Keratinocyte (primary cell): ENCODE measurements at regions not wholly inside any gene's neighbourhood (a gene's known extent, or its start where the extent isn't known, plus 50 kb on each side); places are given as distances from the start of the nearest gene placed in this dataset.

Experiments used
- DNase-seq: peaks from one replicate; pipeline ENCODE4 v3.0.0-alpha.2; 2011; ENCODE audit warnings: low read depth, missing footprints, low spot score
- FAIRE-seq: peaks from 2 replicates; lab custom pipeline; 2011; peaks lifted over from hg19 to GRCh38; lab: Jason Lieb, UNC
- H2AFZ ChIP-seq: 2 replicates; pipeline ENCODE4 v1.6.0; 2012; ENCODE audit warnings: low read length, control low read depth, inconsistent platforms; ENCODE audit not compliant: control insufficient read depth
- H3K27ac ChIP-seq: 2 replicates; pipeline ENCODE4 v1.5.1; 2011; ENCODE audit warnings: low read length; ENCODE audit not compliant: control insufficient read depth, insufficient read depth
- H3K27me3 ChIP-seq: 3 replicates; pipeline ENCODE4 v1.6.0; 2011; ENCODE audit warnings: low read length; ENCODE audit not compliant: control insufficient read depth, insufficient read depth; ENCODE audit errors: extremely low read depth
- H3K36me3 ChIP-seq, 2 experiments: 2 replicates in 1 of 2; 3 replicates in 1 of 2; pipeline ENCODE4 v1.5.1; 2011; ENCODE audit warnings: low read length in 2 of 2, mild to moderate bottlenecking in 1 of 2; ENCODE audit not compliant: control insufficient read depth in 2 of 2, insufficient read depth in 2 of 2; ENCODE audit errors: extremely low read depth in 1 of 2
- H3K4me1 ChIP-seq: 3 replicates; pipeline ENCODE4 v1.5.1; 2011; ENCODE audit warnings: low read length; ENCODE audit not compliant: control insufficient read depth, insufficient read depth; ENCODE audit errors: extremely low read depth
- H3K4me2 ChIP-seq: 3 replicates; pipeline ENCODE4 v1.6.0; 2011; ENCODE audit warnings: low read depth, low read length; ENCODE audit not compliant: control insufficient read depth, insufficient read depth; ENCODE audit errors: extremely low read depth
- H3K4me3 ChIP-seq, 3 experiments: fragments of 200-600 bp in 1 of 3; sonication (generic) in 1 of 3; 2 replicates in 2 of 3; 3 replicates in 1 of 3; pipeline ENCODE4 v1.5.1; 2011 to 2016; ENCODE audit warnings: low read length in 3 of 3, mild to moderate bottlenecking in 3 of 3, control low read depth in 2 of 3, inconsistent platforms in 1 of 3, low read depth in 1 of 3, mixed read lengths in 1 of 3, mixed run types in 1 of 3, moderate library complexity in 1 of 3; ENCODE audit not compliant: control insufficient read depth in 2 of 3, insufficient read depth in 2 of 3; ENCODE audit errors: extremely low read depth in 1 of 3
- H3K79me2 ChIP-seq: 2 replicates; pipeline ENCODE4 v1.6.0; 2012; ENCODE audit warnings: low read length; ENCODE audit not compliant: control insufficient read depth, insufficient read depth
- H3K9ac ChIP-seq: 3 replicates; pipeline ENCODE4 v1.6.0; 2011; ENCODE audit warnings: low read length; ENCODE audit not compliant: control insufficient read depth, insufficient read depth; ENCODE audit errors: extremely low read depth
- H3K9me1 ChIP-seq: 3 replicates; pipeline ENCODE4 v1.6.0; 2011; ENCODE audit warnings: low read length; ENCODE audit not compliant: control insufficient read depth, insufficient read depth; ENCODE audit errors: extremely low read depth
- H3K9me3 ChIP-seq: 2 replicates; pipeline ENCODE4 v1.5.1; 2012; ENCODE audit warnings: low read depth, low read length; ENCODE audit not compliant: control insufficient read depth
- H4K20me1 ChIP-seq: 3 replicates; pipeline ENCODE4 v1.6.0; 2011; ENCODE audit warnings: low read length; ENCODE audit not compliant: control insufficient read depth, insufficient read depth; ENCODE audit errors: extremely low read depth
- CTCF ChIP-seq, 3 experiments: IDR thresholded peaks in 1 of 3; conservative IDR thresholded peaks in 1 of 3; optimal IDR thresholded peaks in 1 of 3; 2 replicates in 2 of 3; 3 replicates in 1 of 3; pipeline versions ENCODE3 to v1.5.1; 2011; ENCODE audit warnings: low read length in 3 of 3, mild to moderate bottlenecking in 3 of 3, moderate library complexity in 2 of 3, control low read depth in 1 of 3, inconsistent platforms in 1 of 3; ENCODE audit not compliant: insufficient read depth in 2 of 3; ENCODE audit errors: extremely low read depth in 1 of 3
- EZH2 ChIP-seq: IDR thresholded peaks from one replicate; pipeline ENCODE4 v1.6.1; 2012; ENCODE audit warnings: inconsistent platforms, mild to moderate bottlenecking, low read length, moderate library complexity
- dilution Hi-C: fragments of 300-500 bp; cut with MboI; formaldehyde crosslinking; loops from one replicate; pipeline ENCODE4 v1.7.0; 2020; ENCODE audit warnings: low sequenced_read_pairs; ENCODE audit not compliant: extremely low pct_ligation_motif_present

- Histone ChIP-seq H3K4me1 (no peaks in the 10 kb centered on the region), H2AFZ (no peak overlapping the region), H3K36me3 (no peaks in the 10 kb centered on the region), H3K9me1 (no peaks in the 10 kb centered on the region), H3K79me2 (no peaks in the 10 kb centered on the region), H4K20me1 (no peaks in the 10 kb centered on the region), H3K27ac (no peak overlapping the region), H3K4me2 (no peak overlapping the region), H3K4me3 (no peak overlapping the region), H3K9me3 (no peaks in the 10 kb centered on the region), H3K9ac (no peak overlapping the region), H3K27me3 (no peaks in the 10 kb centered on the region)
- FAIRE-seq (no peak), DNase-seq (no peak)
- TF ChIP-seq EZH2 (no peak), CTCF (optimal IDR thresholded peaks at IDR 0.05 in 1 of 3, IDR thresholded peaks at IDR 0.05 in 1 of 3, conservative IDR thresholded peaks at IDR 0.05 in 1 of 3; ENCODE audit: extremely low read depth in 1 of 3, insufficient read depth in 2 of 3, low read length in 3 of 3) (no peak)
- dilution Hi-C loops, result no loop called here
Observed at GRCh38 chr1:79825551-79825950, 819.0 kb upstream of the ADGRL4 start.

GRCh38 chr1:79822053-79822452 is 815.5 kb upstream of the ADGRL4 start:
- Histone ChIP-seq H2AFZ (no peak overlapping the region), H3K4me1 (no peaks in the 10 kb centered on the region), H4K20me1 (no peaks in the 10 kb centered on the region), H3K36me3 (no peaks in the 10 kb centered on the region), H3K9ac (no peak overlapping the region), H3K27me3 (no peaks in the 10 kb centered on the region), H3K4me2 (no peak overlapping the region), H3K9me3 (no peaks in the 10 kb centered on the region), H3K79me2 (no peaks in the 10 kb centered on the region), H3K27ac (no peak overlapping the region), H3K4me3 (no peak overlapping the region), H3K9me1 (no peaks in the 10 kb centered on the region)
- no peak for TF ChIP-seq CTCF (optimal IDR thresholded peaks at IDR 0.05 in 1 of 3, IDR thresholded peaks at IDR 0.05 in 1 of 3, conservative IDR thresholded peaks at IDR 0.05 in 1 of 3; ENCODE audit: extremely low read depth in 1 of 3, insufficient read depth in 2 of 3, low read length in 3 of 3)
- TF ChIP-seq EZH2, result no peak
- no peak for DNase-seq
- dilution Hi-C loops, result no loop called here
- FAIRE-seq, result no peak
